NCI-H1092 treated with DMSO at 0.1 percent for 48 hours (cell line): ENCODE measurements at regions not wholly inside any gene's neighbourhood (a gene's known extent, or its start where the extent isn't known, plus 50 kb on each side); places are given as distances from the start of the nearest gene placed in this dataset.
A peak's percentile ranks its signal among the peaks of the same experiment; 100 is the strongest.
"Not testable (repeated sequence)": the region's sequence is repeated elsewhere in the genome, so short reads cannot be mapped to it uniquely, and the experiment has no call there.

ENCODE experiments used
- DNase-seq: peaks from one replicate; lab custom pipeline; 2025; lab: John Stamatoyannopoulos, UW

DNA sequence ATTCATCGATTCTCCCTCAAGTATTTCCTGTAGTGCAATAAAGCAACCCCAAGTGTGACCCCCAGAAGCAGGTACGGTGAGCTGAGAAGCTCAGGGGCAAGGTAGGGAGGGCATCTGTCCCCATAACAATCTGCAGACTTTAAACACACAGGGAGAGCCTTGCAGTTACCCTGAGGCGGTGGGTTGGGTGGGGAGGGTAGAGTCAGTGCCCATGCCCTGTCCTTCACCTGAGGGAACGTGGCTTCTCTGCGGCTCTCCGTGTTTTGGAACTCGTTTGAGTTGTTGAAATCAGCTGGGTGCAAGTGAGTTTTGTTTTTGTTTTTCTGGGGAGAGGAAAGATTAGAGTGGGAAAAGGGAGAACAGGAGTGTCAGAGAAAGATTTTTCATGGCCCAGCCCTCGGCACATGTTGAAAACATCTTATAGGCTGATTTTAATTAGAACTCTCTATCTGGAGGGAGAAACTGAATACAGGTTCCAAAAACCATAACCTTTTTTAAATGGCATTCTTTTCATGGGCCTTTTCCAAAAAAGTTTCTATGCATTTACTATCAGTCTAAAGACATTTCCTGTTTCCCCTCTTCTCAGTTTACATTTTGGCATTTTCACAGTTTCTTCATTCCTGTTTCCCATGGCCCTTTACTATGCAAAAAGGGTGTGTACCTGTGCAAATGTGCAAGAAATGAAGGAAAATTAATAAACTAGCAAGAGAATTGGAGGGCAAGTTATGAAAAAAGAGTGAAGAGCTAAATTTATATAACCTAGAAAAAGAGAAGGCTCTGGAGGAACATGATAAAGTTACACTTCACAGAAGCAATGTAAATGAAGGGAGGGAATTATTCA, 266.5 kb upstream of the VLDLR start:
- no peak for DNase-seq

DNA sequence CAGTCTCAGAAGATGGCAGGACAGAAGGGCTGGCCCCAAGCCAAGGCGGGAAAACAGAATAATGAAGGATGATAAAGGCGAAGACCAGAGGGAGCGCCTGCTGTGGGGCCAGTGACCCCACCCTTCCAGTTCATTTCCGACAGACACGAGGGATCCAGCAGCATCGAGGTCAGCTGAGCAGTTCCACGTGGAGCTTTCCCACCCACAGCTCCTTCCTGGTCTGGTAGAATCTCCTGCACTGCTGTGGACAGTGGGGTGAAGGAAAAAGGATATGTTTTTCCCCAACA, 265.9 kb upstream of the VLDLR start:
- DNase-seq, result no peak

DNA sequence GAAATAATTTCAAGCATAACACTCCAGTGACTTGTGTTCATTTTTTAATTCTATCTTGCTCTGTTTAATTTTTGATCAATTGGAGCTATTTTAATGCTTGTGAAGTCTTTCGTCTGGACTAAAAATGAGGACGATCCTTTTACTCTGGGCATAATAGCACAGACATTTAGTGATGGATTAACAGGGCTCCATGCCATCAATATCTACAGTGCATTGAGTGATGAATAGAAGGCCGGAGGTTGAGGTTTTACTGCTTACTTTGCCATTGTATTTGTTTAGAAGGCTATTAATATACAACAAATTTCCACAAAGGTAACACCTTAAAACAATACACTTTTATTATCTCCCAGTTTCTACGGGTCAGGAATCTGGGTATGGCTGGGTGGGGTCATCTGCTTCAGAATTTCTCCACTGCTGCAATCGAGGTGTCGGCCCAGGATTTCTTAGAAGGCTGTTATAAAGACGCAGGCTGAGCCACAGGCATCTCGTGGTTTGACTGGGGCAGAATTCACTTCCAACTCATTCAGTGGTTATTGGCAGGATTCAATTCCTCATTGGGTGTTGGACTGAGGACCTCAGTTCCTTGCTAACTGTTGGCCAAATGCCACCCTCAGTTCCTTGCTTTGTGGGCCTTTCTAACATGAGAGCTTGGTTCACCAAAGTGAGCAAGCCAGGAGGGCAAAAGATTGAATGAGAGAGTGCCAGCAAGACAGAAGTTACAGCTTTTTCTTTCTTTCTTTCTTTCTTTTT, 265.4 kb upstream of the VLDLR start:
- DNase-seq, result no peak

DNA sequence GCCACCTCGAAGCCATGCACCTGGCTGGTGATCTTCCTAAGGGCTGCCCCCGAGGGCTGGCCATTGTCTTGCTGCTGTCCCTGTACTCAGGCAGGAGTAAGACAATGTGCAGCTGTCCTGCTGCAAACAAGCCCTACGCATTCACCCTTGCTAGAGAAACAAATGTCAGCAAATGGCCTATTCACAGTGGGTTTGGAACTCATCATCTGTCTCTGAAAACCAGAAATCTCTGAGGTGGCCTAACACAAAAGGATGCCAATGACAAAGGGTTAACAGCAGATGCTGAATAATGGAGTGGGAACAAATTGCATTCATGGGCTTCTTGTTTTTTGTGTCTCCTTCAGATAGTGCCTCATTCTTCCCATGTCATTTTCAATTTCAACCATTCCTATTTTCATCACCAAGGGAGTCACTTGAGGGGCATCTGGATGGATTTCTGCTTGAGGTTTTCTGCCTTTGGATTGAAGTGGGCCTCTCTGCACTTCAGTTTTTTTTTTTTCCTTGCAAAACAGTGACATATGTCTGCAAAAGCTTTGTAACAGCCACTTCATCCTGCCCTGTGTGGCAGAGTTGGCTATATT, 261.6 kb upstream of the VLDLR start:
- DNase-seq, result peak; percentile 68

DNA sequence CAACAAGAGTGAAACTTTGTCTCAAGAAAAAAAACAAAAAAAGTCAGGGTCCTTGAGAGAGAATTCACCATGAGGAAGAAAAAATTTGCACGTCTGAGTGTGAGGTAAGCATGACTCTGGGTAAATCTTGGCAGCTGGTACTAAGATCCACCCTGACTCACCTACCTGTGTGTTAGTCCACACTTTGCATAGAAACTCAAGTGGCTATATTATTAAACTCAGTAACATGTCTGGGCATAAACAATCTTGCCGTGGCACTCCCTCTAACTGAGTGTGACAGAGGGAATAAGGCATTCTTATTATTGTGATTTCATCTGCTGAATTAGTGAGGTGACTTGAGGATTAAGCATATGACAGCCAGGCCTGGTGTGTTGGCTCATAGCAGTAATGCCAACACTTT, 259.4 kb upstream of the VLDLR start:
- no peak for DNase-seq

DNA sequence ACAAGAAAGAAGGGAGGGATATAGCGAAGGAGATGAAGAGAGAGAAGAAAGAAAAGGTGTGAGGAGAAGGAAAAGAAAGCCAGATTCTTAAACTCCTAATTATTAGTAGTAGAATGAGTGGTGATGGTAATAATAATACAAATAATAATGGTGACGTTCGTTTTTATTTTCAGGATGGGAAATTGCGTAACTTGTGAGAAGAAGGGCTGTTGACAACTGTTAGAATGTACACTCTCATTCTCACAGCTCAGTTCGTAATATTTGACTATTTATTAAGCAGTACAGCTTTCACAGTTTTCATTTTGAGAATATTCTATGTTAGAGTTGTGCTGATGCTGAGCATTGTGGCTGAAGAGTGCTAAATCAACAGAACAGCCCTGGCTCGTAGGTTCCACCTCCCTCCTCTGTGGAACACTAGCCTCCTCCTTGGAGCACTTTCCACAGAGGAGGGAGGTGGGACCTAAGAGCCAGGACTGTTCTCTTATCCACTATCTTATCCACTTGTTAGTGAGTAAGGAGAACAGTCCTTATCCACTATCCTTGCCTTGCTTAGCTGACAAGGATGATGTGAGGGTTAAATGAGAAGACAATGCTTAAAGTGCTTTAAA, 258.3 kb upstream of the VLDLR start:
- no peak for DNase-seq

DNA sequence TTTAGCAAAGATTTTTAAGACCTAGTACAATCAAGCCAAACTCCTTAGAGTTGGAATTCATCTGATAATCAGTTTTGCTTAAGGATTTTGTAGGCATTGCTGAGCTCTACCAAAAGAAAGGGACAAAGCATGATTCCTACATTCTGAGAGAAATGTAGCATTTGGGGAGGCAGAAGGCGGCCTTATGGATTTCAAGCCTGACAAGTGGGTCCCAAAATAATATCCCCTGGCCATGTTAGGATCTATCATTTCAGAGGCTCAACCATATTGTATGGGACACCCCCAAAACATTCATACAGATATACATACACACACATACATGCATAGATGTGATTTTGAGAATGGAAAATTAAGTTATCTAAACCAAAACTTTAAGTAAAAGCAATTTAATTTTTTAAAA, 257.8 kb upstream of the VLDLR start:
- no peak for DNase-seq

DNA sequence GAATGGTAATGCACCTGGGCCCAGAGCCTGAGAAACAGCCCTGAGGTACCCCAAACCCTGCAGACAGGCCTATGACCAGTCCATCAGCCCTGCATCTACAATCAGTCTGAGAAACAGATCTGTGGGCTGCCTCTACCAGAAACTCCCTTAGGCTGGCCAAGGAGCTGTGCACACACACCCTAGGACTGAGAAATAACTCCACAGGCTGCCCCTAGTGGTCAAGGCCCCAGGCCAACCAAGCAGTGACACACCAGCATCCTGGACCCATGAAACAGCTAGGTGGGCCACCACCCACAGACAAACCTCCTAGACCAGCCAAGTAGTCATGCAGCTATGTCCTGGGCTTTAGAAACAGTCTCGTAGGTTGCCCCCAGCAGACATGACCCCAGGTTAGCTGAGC, 253.6 kb upstream of the VLDLR start:
- DNase-seq, result no peak

DNA sequence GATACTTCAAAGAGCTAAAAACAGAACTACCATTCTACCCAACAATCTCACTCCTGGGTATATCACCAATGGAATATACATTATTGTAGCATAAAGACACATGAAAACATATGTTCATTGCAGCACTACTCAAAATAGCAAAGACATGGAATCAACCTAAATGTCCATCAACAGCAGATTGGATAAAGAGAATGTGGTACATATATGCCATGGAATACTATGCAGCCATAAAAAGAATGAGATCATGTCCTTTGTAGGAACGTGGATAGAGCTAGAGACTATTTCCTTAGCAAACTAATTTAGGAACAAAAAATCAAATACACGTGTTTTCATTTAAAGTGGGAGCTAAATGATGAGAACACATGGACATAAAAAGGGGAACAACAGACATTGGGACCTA, 247.9 kb upstream of the VLDLR start:
- no peak for DNase-seq

DNA sequence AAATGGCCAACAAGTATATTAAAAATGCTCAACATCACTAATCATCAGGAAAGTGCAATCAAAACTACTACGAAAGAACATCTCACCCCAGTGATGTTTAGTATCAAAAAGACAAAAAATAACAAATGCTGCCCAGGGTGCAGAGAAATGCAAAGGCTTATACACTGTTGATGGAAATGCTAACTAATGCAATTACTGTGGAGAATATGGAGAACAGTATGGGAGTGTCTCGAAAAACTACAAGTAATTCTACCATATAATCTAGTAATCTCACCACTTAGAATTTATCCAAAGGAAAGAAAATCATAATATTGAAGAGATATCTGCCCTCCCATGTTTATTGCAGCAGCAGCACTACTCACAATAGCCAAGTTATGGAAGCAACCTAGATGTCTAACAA, 246.5 kb upstream of the VLDLR start:
- DNase-seq, result no peak

DNA sequence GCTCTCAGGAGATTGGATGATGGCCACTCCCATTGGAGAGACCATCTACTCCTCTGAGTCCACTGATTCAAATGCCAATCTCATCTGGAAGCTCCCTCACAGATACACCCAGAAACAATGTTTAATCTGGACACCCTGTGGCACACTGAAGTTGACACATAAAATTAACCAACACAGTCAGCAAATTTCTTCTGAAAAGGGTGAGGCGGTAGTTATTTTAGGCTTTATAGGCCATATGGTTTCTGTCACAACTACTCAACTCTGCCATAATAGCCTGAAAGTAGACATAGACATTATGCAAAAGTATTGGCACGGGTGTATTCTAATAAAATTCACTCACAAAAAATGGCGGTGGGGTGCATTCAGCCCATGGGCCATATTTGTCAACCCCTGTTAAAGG, 244.5 kb upstream of the VLDLR start:
- no peak for DNase-seq

DNA sequence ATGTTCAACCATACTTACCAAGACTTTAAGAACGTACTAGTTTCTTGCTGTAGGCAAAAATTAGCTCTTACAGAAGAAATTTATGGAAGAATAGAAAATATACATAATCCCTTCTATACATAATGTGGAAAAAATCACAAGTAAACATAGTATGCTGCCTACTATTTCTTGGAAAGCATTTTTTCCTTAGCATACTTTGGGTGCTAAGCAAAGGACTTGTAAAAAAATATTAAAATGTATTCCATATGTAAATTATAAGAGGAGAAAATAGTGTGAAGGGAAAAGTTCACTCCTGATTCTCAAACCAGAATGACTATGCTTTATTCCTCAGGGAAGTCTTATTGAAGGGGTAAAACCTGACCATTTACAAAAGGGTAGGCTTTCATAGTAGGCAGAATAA, 243.8 kb upstream of the VLDLR start:
- no peak for DNase-seq

DNA sequence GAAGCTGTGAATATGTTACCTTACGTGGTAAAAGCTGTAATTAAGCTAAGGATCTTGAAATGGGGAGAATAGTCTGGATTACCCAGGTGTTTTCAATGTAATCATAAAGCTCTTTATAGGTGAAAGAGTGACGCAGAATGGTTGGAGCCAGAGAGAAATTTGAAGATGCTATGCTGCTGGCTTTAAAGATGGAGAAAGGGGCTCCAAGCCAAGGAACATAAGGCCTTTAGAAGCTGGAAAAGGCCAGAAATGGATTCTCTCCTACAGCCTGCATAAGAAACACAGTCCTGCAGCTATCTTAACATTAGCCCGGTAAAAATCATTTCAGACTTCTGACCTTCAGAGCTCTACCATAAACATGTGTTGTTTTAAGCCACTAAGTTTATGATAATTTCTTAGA, 243.3 kb upstream of the VLDLR start:
- no peak for DNase-seq

DNA sequence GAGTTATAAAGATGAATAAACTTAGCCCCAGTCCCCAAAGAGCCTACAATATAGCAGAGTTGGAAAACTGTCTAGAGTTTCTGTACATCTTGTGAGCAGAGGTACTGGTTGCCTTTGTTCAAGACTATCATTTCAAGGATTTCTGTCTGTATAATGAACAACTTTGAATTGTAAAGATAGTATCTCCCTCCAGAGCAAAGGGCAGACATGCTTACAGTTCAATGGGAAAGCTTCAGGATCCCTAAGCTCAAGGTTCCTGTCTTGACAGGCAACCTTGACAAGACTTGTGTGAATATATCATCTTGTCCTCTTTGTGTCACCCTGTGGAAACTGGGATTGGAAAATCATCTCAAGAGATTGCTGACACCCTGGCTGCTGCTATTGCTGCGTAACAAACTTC, 242.8 kb upstream of the VLDLR start:
- DNase-seq, result no peak

DNA sequence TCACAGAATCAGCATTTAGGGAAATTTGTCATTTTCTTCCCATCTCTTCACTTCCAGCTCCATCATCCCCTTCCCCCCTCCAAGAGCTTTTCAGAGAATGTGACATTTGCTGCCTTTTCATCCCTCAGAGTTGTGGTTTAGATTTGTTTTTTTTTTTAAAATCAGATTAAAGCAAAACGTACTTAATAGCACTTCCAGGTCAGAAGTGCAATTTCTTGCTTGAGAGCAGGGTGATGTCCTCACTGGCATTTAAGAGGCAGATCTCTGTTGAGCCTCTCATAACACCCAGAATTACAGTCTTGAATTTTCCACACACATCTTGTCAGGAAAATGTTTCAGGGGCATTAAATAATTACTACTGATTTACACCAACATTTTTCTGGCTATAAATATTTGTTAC, 236.8 kb upstream of the VLDLR start:
- DNase-seq, result no peak

DNA sequence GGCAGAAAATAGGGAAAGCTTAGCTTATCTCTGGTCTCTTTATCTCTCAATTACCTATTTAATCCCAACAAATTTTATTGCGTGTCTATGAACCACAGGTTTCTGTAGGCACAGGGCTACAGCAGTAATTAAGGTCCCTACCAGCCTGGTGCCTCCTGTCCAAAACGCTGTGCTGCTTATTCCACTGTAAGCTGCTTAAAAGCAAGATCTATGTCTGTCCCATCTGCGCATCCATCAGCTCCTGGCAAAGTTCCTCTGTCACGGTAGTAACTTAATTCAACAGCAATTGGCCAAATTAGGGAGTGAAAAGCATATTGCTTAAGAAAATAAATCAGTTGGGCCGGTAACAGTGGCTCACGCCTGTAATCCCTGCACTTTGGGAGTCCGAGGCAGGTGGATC, 235.8 kb upstream of the VLDLR start:
- DNase-seq, result no peak

DNA sequence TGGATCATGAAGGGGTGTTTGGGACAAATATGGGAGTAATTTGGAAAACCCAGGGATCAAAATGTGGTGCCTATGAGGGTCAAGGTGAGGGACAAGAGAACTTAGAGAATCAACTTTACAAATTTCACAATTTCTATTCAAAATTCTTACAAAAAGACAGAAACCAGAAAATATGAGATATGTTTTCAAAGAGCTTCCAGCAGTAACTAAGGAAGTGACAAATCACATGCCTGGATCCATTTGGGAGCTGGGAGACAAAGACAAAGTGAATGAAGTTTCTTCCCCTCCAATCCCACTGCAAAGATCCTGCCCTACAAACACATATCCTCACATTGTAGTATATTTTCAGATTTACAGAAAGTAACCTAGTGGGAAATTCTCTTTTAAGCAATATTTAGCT, 235.0 kb upstream of the VLDLR start:
- DNase-seq, result no peak

DNA sequence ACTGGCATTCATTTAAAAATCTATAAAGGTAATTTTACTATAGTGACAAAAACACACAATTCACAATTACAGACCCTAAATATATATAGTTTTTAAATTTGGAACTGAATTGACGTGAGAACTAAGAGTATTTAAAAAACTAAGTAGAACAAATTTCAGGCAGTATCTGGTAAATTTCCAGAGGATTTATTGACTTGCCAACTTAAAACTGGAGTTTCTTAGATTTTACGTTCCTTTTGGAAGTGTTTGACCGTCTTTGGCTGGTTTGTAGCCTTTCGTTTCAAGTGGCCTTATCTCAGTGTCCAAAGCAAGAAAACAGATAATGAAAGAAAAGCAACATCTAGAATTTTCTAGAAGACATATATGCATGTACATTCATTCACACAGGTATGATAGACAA, 234.4 kb upstream of the VLDLR start:
- DNase-seq, result no peak

DNA sequence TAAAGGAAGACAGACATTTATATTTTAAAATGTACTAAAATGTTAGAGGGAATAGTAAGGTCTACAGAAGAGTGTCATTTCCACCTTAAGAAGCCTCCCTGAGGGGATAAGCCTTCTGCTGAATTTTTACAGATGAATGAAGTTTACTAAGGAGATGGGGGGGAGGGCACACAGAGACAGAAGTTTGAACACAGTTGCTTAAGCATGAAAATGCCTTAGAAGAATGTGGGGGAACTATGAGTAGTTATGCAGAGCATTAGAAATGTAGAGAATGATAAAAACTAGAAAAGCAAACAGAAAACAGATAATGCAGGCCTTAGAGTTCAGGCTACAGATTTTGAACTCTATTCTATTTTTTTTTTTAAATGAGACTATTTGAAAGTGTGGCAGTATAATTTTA, 232.2 kb upstream of the VLDLR start:
- no peak for DNase-seq

DNA sequence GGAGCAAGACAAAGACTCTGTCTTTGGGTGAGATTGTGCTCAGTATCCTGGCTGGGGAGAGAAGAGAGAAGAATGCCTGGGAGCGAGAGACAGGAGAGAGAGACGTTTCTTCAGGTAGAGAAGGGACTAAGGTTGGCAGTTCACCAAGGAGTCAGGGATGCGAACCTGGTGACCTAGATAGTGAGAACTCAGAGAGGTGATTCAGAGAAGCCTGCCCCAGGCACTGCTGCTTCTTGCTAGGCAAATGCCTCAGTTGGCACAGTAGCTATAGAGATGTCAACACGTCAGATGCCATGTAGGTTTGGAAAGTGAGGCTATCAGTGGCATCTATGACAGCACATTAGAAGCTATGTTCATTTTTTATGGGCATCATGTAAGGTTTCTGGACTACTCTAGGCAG, 231.6 kb upstream of the VLDLR start:
- DNase-seq, result no peak

DNA sequence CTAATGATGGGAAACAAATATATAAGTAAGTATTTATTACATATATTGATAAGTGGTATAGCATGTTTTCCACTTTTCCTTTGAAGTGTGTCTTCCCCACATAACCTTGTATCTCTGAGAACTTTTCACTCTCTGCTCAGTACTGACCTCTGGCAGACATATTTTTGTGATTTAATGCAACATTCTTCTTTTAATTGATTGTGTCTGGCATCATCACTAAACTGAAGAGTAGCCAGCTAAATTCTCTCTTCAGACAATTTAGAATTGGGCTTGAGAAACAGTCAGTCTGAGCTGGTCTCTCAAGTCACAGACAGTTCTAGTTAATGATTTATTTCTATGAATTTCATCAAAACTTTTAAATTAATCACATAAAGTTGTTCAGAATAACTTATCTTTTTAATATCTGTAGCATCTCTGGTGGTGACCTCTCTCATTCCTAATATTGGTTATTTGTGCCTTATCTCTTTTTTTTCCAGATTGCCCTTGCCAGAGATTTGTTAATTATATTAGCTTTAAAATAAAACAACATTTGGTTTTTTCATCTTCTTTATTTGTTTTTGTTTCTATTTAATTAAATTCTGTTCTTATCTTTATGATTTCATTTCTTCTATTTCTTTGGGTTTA, 230.0 kb upstream of the VLDLR start:
- not testable (repeated sequence) for DNase-seq

DNA sequence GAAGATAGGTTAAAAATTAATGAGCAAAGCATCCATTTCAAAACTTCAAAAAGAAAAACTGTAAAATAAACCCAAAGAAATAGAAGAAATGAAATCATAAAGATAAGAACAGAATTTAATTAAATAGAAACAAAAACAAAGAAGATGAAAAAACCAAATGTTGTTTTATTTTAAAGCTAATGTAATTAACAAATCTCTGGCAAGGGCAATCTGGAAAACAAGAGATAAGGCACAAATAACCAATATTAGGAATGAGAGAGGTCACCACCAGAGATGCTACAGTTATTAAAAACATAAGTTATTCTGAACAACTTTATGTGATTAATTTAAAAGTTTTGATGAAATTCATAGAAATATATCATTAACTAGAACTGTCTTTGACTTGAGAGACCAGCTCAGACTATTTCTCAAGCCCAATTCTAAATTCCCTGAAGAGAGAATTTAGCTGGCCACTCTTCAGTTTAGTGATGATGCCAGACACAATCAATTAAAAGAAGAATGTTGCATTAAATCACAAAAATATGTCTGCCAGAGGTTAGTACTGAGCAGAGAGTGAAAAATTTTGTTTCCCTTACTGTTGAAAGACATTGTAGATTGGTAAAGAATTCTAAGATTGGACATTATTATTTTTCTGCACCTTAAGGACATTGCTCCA, 227.4 kb upstream of the VLDLR start:
- DNase-seq, result not testable (repeated sequence)
